ENCODE measurements at regions not wholly inside any gene's neighbourhood (a gene's known extent, or its start where the extent isn't known, plus 50 kb on each side); places are given as distances from the start of the nearest gene placed in this dataset.

GRCh38 chr4:18795794-18796193 is 774.2 kb upstream of the LCORL start:
- 0 to 88% (median 67%) methylated on average over 1 of the region's 1 CpG; no CpG with 5 or more reads in 3 of the 10 experiments for WGBS, 10 experiments
- in situ Hi-C loops (cut with MboI; ENCODE audit: low pct_unique_long_range_greater_than_20kb in 2 of 9, low sequenced_read_pairs in 9 of 9, unreplicated experiment in 9 of 9): no loop called here

GRCh38 chr4:18777190-18777930 is 755.8 kb upstream of the LCORL start:
- in situ Hi-C loops (cut with MboI; ENCODE audit: low pct_unique_long_range_greater_than_20kb in 2 of 9, low sequenced_read_pairs in 9 of 9, unreplicated experiment in 9 of 9): no loop called here
- 4 to 85% (median 59%) methylated on average over 2 to 4 of the region's 4 CpGs for WGBS, 10 experiments
- H3K4me3 ChIP-seq: no peak overlapping the region
- H3K4me1 ChIP-seq (replicated peaks in 1 of 2): no peaks in the 10 kb centered on the region
- ATAC-seq (replicated peaks in 6 of 8): no peak
- no peak overlapping the region for H3K27ac ChIP-seq

More at GRCh38 chr4:18795794-18796193, 774.2 kb upstream of the LCORL start:
- Histone ChIP-seq H3K4me1 (replicated peaks in 1 of 2) (no peaks in the 10 kb centered on the region), H3K27ac (no peak overlapping the region), H3K4me3 (no peak overlapping the region)
- no peak for ATAC-seq (replicated peaks in 6 of 8)

- H3K4me1 ChIP-seq (replicated peaks in 1 of 2): no peaks in the 10 kb centered on the region
- H3K27ac ChIP-seq: no peak overlapping the region
- no peak for ATAC-seq (replicated peaks in 6 of 8)
- in situ Hi-C loops (cut with MboI; ENCODE audit: low pct_unique_long_range_greater_than_20kb in 2 of 9, low sequenced_read_pairs in 9 of 9, unreplicated experiment in 9 of 9): no loop called here
- no peak overlapping the region for H3K4me3 ChIP-seq
- 0 to 100% (median 81%) methylated on average over 1 to 2 of the region's 2 CpGs; no CpG with 5 or more reads in 2 of the 10 experiments for WGBS, 10 experiments
Measured at GRCh38 chr4:18767921-18768320, 746.4 kb upstream of the LCORL start.

GRCh38 chr4:18756671-18757070 is 735.1 kb upstream of the LCORL start:
- Histone ChIP-seq H3K4me3 (no peak overlapping the region), H3K27ac (no peak overlapping the region), H3K4me1 (replicated peaks in 1 of 2) (no peaks in the 10 kb centered on the region)
- in situ Hi-C loops (cut with MboI; ENCODE audit: low pct_unique_long_range_greater_than_20kb in 2 of 9, low sequenced_read_pairs in 9 of 9, unreplicated experiment in 9 of 9): no loop called here
- no peak for ATAC-seq (replicated peaks in 6 of 8)

DNA sequence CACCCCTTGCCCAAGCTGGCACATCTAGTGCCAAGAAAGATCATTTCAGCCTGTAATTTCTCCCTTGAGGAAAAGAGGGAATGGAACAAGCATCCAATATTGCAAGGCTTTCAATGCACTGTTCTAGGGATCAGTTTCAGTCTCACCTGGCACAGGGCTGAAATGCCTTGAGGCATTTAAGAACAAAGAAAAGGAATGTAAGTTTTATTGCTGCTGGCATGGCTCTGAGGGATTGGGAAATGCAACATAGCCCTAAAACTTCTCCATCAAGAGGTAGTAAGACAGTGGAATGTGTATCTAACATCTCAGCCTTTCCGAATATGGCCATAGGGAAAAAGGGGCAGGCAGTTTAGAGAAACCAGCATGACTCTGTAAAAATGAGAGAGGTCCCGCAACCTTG is 732.6 kb upstream of the LCORL start:
- ATAC-seq (replicated peaks in 6 of 8): no peak
- in situ Hi-C loops (cut with MboI; ENCODE audit: low pct_unique_long_range_greater_than_20kb in 2 of 9, low sequenced_read_pairs in 9 of 9, unreplicated experiment in 9 of 9): no loop called here
- Histone ChIP-seq H3K27ac (no peak overlapping the region), H3K4me3 (no peak overlapping the region), H3K4me1 (replicated peaks in 1 of 2) (no peaks in the 10 kb centered on the region)
- 29 to 100% (median 60%) methylated on average over 1 to 2 of the region's 2 CpGs; no CpG with 5 or more reads in 2 of the 10 experiments for WGBS, 10 experiments

GRCh38 chr4:18751083-18751482 is 729.5 kb upstream of the LCORL start:
- no peaks in the 10 kb centered on the region for H3K4me1 ChIP-seq (replicated peaks in 1 of 2)
- WGBS, 10 experiments: 0 to 100% (median 83%) methylated on average over 1 of the region's 1 CpG; no CpG with 5 or more reads in 1 of the 10 experiments
- in situ Hi-C loops (cut with MboI; ENCODE audit: low pct_unique_long_range_greater_than_20kb in 2 of 9, low sequenced_read_pairs in 9 of 9, unreplicated experiment in 9 of 9): no loop called here
- no peak overlapping the region for H3K27ac ChIP-seq
- no peak overlapping the region for H3K4me3 ChIP-seq
- ATAC-seq (replicated peaks in 6 of 8): no peak

DNA sequence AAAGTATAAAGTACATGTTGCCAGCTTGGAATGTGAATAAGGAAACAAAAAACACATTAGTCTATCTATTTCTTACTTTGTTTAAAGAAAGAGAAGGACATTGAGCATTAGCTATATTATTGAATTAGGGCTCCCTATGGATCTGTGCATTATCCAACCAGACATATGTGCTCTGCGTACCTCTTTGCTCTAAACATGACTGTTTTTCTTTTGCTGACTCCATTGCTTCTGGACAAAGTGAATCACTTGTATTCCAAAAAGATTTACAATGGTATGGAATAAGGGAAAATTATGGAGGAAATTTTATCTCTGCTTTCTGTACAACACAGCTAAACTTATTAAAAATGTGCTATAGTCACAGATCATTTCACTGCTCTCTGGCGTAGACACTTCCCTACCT is 727.8 kb upstream of the LCORL start:
- Histone ChIP-seq H3K4me1 (replicated peaks in 1 of 2) (no peaks in the 10 kb centered on the region), H3K4me3 (no peak overlapping the region), H3K27ac (no peak overlapping the region)
- in situ Hi-C loops (cut with MboI; ENCODE audit: low pct_unique_long_range_greater_than_20kb in 2 of 9, low sequenced_read_pairs in 9 of 9, unreplicated experiment in 9 of 9): no loop called here
- WGBS, 10 experiments: 14 to 100% (median 66%) methylated on average over 1 to 2 of the region's 2 CpGs; no CpG with 5 or more reads in 2 of the 10 experiments
- no peak for ATAC-seq (replicated peaks in 6 of 8)

- H3K4me1 ChIP-seq (replicated peaks in 1 of 2): no peaks in the 10 kb centered on the region
- in situ Hi-C loops (cut with MboI; ENCODE audit: low pct_unique_long_range_greater_than_20kb in 2 of 9, low sequenced_read_pairs in 9 of 9, unreplicated experiment in 9 of 9): no loop called here
- no peak overlapping the region for H3K27ac ChIP-seq
- ATAC-seq (replicated peaks in 6 of 8): no peak
- H3K4me3 ChIP-seq: no peak overlapping the region
Measured at GRCh38 chr4:18736551-18736950, 715.0 kb upstream of the LCORL start.

GRCh38 chr4:18735740-18736268 is 714.2 kb upstream of the LCORL start:
- H3K4me1 ChIP-seq (replicated peaks in 1 of 2): no peaks in the 10 kb centered on the region
- no peak overlapping the region for H3K4me3 ChIP-seq
- no peak overlapping the region for H3K27ac ChIP-seq
- no peak for ATAC-seq (replicated peaks in 6 of 8)
- 7 to 100% (median 82%) methylated on average over 2 to 3 of the region's 3 CpGs; no CpG with 5 or more reads in 1 of the 10 experiments for WGBS, 10 experiments
- in situ Hi-C loops (cut with MboI; ENCODE audit: low pct_unique_long_range_greater_than_20kb in 2 of 9, low sequenced_read_pairs in 9 of 9, unreplicated experiment in 9 of 9): no loop called here

DNA sequence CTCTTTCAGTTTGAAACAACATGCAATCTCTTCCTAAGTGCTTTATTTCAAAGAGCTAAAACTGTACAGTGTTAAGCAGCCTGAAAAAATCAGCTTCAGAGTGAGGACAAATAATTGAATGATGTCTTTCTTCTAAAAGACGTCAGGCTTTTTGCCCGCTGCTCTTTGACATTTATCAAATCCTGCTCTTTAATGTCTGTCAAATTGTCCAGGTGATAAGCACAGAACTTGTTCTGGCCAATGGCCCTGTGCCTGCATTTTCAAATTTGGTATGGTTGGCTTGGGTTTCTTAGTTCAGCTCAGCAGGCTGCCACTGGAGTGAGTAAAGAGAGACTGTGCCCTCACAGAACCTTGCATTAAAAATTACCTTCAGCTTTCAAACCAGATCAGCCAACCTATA is 712.9 kb upstream of the LCORL start:
- no peak overlapping the region for H3K4me3 ChIP-seq
- H3K4me1 ChIP-seq (replicated peaks in 1 of 2): no peaks in the 10 kb centered on the region
- in situ Hi-C loops (cut with MboI; ENCODE audit: low pct_unique_long_range_greater_than_20kb in 2 of 9, low sequenced_read_pairs in 9 of 9, unreplicated experiment in 9 of 9): no loop called here
- no peak for ATAC-seq (replicated peaks in 6 of 8)
- 17 to 100% (median 74%) methylated on average over 1 to 2 of the region's 2 CpGs; no CpG with 5 or more reads in 2 of the 10 experiments for WGBS, 10 experiments
- H3K27ac ChIP-seq: no peak overlapping the region

DNA sequence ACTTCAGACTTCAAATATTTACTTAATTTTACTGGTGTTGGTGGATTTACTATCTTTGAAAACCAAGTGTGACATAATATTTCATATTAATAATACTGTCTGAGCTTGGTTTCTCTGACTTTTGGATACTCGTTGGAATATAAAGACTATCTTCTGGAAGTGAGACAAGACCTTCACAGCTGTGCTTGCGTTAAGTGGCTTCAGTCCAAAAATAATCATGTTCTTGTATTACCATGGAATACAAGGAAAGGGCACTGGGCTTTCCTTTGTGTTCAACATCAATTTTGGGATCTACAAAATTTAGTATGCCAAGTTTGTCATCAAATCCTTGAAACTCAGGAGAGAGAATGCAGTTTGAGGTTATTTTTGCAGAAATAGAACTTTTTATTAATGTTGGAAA is 712.4 kb upstream of the LCORL start:
- 8 to 100% (median 79%) methylated on average over 1 to 2 of the region's 2 CpGs; no CpG with 5 or more reads in 1 of the 10 experiments for WGBS, 10 experiments
- in situ Hi-C loops (cut with MboI; ENCODE audit: low pct_unique_long_range_greater_than_20kb in 2 of 9, low sequenced_read_pairs in 9 of 9, unreplicated experiment in 9 of 9): no loop called here
- no peak overlapping the region for H3K4me3 ChIP-seq
- no peak overlapping the region for H3K27ac ChIP-seq
- ATAC-seq (replicated peaks in 6 of 8): no peak
- no peaks in the 10 kb centered on the region for H3K4me1 ChIP-seq (replicated peaks in 1 of 2)

DNA sequence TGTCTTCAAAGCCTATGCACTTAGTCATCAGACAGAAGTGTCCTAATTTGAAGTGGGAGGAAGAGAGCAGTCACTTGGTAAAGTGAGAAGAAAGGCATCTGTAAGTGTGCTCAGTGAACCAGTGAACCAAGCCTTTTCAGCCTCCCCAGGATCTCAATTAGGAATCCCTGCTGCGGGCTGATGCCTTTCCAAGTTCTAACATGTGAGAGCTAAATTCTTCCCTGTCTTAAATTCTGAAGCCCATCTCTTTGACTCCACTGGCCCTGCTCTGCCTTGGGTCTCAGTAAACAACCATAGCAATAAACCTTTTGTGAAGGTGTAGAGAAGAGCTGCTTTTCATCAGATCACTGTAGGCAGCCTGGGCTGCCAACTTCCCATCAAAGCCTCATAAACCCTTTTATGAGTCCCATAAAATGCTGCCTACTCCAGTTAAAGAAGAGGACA is 701.2 kb upstream of the LCORL start:
- in situ Hi-C loops (cut with MboI; ENCODE audit: low pct_unique_long_range_greater_than_20kb in 2 of 9, low sequenced_read_pairs in 9 of 9, unreplicated experiment in 9 of 9): no loop called here
- Histone ChIP-seq H3K4me3 (no peak overlapping the region), H3K4me1 (replicated peaks in 1 of 2) (no peaks in the 10 kb centered on the region), H3K27ac (no peak overlapping the region)
- 13 to 67% (median 27%) methylated on average over 1 of the region's 1 CpG; no CpG with 5 or more reads in 4 of the 10 experiments for WGBS, 10 experiments
- ATAC-seq (replicated peaks in 6 of 8): no peak

GRCh38 chr4:18698119-18698883 is 676.7 kb upstream of the LCORL start:
- ATAC-seq (replicated peaks in 6 of 8): no peak
- WGBS, 10 experiments: 11 to 95% (median 63%) methylated on average over 3 to 7 of the region's 10 CpGs
- in situ Hi-C loops (cut with MboI; ENCODE audit: low pct_unique_long_range_greater_than_20kb in 2 of 9, low sequenced_read_pairs in 9 of 9, unreplicated experiment in 9 of 9): loop anchor here in 7 of 9 experiments (10.0 to 25.0 kb wide), 8 partner anchors 236 to 1989 kb away; partner anchors contain the start of gene SLIT2 (in 2 of the 7)
- Histone ChIP-seq H3K4me3 (no peak overlapping the region), H3K27ac (no peak overlapping the region), H3K4me1 (replicated peaks in 1 of 2) (no peaks in the 10 kb centered on the region)

Data from motor neuron (in vitro differentiated cells).